IMR-90 (cell line): ENCODE measurements at regions not wholly inside any gene's neighbourhood (a gene's known extent, or its start where the extent isn't known, plus 50 kb on each side); places are given as distances from the start of the nearest gene placed in this dataset.

Experiments
- CEBPB ChIP-seq: IDR thresholded peaks from 2 replicates; pipeline ENCODE4 v1.6.1; 2012; ENCODE audit warnings: low read depth, low read length, improper control_type of control experiment
- CHD1 ChIP-seq: IDR thresholded peaks from 2 replicates; pipeline ENCODE4 v1.6.1; 2012; ENCODE audit warnings: low read depth, low read length, improper control_type of control experiment

- TF ChIP-seq CEBPB: no peak
- TF ChIP-seq CHD1: no peak
These were observed 495.7 kb upstream of the TMPRSS15 start for GRCh38 chr21:18899261-18899660.
